WTC11 (cell line): ENCODE measurements at regions not wholly inside any gene's neighbourhood (a gene's known extent, or its start where the extent isn't known, plus 50 kb on each side); places are given as distances from the start of the nearest gene placed in this dataset.

Experiments used
- ATAC-seq: fragments of 200-7000 bp; cut with Tn5 transposase; 2 replicates; pipeline ENCODE4 v1.10.0; 2021; ENCODE audit warnings: mild to moderate bottlenecking, moderate library complexity
- CTCF ChIA-PET: fragments of 300-600 bp; sonication (Branson Sonifier 250); formaldehyde crosslinking; loops from one replicate; lab custom pipeline; 2021; ENCODE audit warnings: antibody characterized with exemption; lab: Charles Lee
- POLR2A ChIA-PET: fragments of 350-600 bp; sonication (Branson Sonifier 250); formaldehyde crosslinking; loops from one replicate; lab custom pipeline; 2021; ENCODE audit warnings: antibody characterized with exemption; lab: Charles Lee
- DNase-seq: peaks from one replicate; pipeline ENCODE4 v3.0.0; 2021; ENCODE audit warnings: low spot score
- H3K27ac Mint-ChIP-seq: 2 replicates; pipeline ENCODE4 v1.8.0; 2021; ENCODE audit warnings: mixed read lengths
- H3K27me3 Mint-ChIP-seq: 2 replicates; pipeline ENCODE4 v1.8.0; 2021; ENCODE audit warnings: low read depth, mild to moderate bottlenecking, moderate library complexity, mixed read lengths
- H3K36me3 Mint-ChIP-seq: 2 replicates; pipeline ENCODE4 v1.8.0; 2021; ENCODE audit warnings: mixed read lengths
- H3K4me1 Mint-ChIP-seq: 2 replicates; pipeline ENCODE4 v1.8.0; 2022; ENCODE audit warnings: mixed read lengths
- H3K4me3 Mint-ChIP-seq: 2 replicates; pipeline ENCODE4 v1.8.0; 2021; ENCODE audit warnings: mild to moderate bottlenecking, moderate library complexity, mixed read lengths
- H3K9me3 Mint-ChIP-seq: 2 replicates; pipeline ENCODE4 v1.8.0; 2021; ENCODE audit warnings: mixed read lengths
- ATF2 ChIP-seq: sonication (generic); formaldehyde crosslinking; IDR thresholded peaks from 2 replicates; pipeline ENCODE4 v1.8.1; 2022; ENCODE audit warnings: low read depth, missing genetic modification reagents, borderline replicate concordance
- CTCF ChIP-seq: fragments of 200-600 bp; IDR thresholded peaks from 2 replicates; pipeline ENCODE4 v1.8.0; 2022; ENCODE audit warnings: antibody characterized with exemption
- EMX1 ChIP-seq: fragments of 250-450 bp; sonication (Bioruptor Pico); IDR thresholded peaks from 2 replicates; pipeline ENCODE4 v1.8.0; 2021; ENCODE audit warnings: mild to moderate bottlenecking
- ERG ChIP-seq: fragments of 250-450 bp; sonication (Bioruptor Pico); IDR thresholded peaks from 2 replicates; pipeline ENCODE4 v1.8.0; 2021; ENCODE audit warnings: mild to moderate bottlenecking
- FOXP4 ChIP-seq: sonication (generic); formaldehyde crosslinking; IDR thresholded peaks from 2 replicates; pipeline ENCODE4 v1.8.0; 2022; ENCODE audit warnings: mild to moderate bottlenecking, missing genetic modification reagents
- HMGA2 ChIP-seq: fragments of 250-450 bp; sonication (Bioruptor Pico); IDR thresholded peaks from 2 replicates; pipeline ENCODE4 v1.4.0; 2021; ENCODE audit warnings: mild to moderate bottlenecking, moderate library complexity
- IRF2 ChIP-seq: sonication (generic); formaldehyde crosslinking; IDR thresholded peaks from 2 replicates; pipeline ENCODE4 v1.8.0; 2022; ENCODE audit warnings: low read depth, missing genetic modification reagents, borderline replicate concordance
- JAZF1 ChIP-seq: fragments of 250-450 bp; sonication (Bioruptor Pico); IDR thresholded peaks from 2 replicates; pipeline ENCODE4 v1.9.0; 2021; ENCODE audit warnings: moderate library complexity, mild to moderate bottlenecking, inconsistent platforms
- MXD4 ChIP-seq: fragments of 250-450 bp; sonication (Bioruptor Pico); IDR thresholded peaks from 2 replicates; pipeline ENCODE4 v1.8.0; 2021; ENCODE audit warnings: mild to moderate bottlenecking, moderate library complexity, borderline replicate concordance
- NR1H2 ChIP-seq: sonication (generic); formaldehyde crosslinking; IDR thresholded peaks from 2 replicates; pipeline ENCODE4 v1.9.0; 2021; ENCODE audit warnings: mild to moderate bottlenecking, moderate library complexity, missing genetic modification reagents
- OVOL2 ChIP-seq: fragments of 250-450 bp; sonication (Bioruptor Pico); IDR thresholded peaks from 2 replicates; pipeline ENCODE4 v1.9.0; 2021; ENCODE audit warnings: mild to moderate bottlenecking, borderline replicate concordance
- SMAD3 ChIP-seq: sonication (generic); formaldehyde crosslinking; IDR thresholded peaks from 2 replicates; pipeline ENCODE4 v1.8.0; 2022; ENCODE audit warnings: missing genetic modification reagents, mild to moderate bottlenecking, borderline replicate concordance
- TCF7 ChIP-seq: sonication (generic); formaldehyde crosslinking; IDR thresholded peaks from 2 replicates; pipeline ENCODE4 v1.8.0; 2022; ENCODE audit warnings: mild to moderate bottlenecking, low read depth, missing genetic modification reagents, moderate library complexity
- TEAD1 ChIP-seq: sonication (generic); formaldehyde crosslinking; IDR thresholded peaks from 2 replicates; pipeline ENCODE4 v1.8.0; 2022; ENCODE audit warnings: mild to moderate bottlenecking, missing genetic modification reagents
- TP53 ChIP-seq: sonication (generic); formaldehyde crosslinking; IDR thresholded peaks from 2 replicates; pipeline ENCODE4 v1.8.1; 2023; ENCODE audit warnings: mild to moderate bottlenecking, missing genetic modification reagents
- ZNF317 ChIP-seq: sonication (generic); formaldehyde crosslinking; IDR thresholded peaks from 2 replicates; pipeline ENCODE4 v1.8.1; 2023; ENCODE audit warnings: low read depth, mild to moderate bottlenecking, moderate library complexity, missing genetic modification reagents, borderline replicate concordance
- ZSCAN18 ChIP-seq: fragments of 250-450 bp; sonication (Bioruptor Pico); IDR thresholded peaks from 2 replicates; pipeline ENCODE4 v2.1.2; 2022; ENCODE audit warnings: mild to moderate bottlenecking, moderate library complexity
- TF ChIP-seq, protein P1 (sequence below): sonication (generic); formaldehyde crosslinking; IDR thresholded peaks from 2 replicates; pipeline ENCODE4 v1.8.1; 2022; ENCODE audit warnings: mild to moderate bottlenecking, missing genetic modification reagents, moderate library complexity, borderline replicate concordance
- TF ChIP-seq, protein P2 (sequence below): sonication (generic); formaldehyde crosslinking; IDR thresholded peaks from 2 replicates; pipeline ENCODE4 v1.8.0; 2023; ENCODE audit warnings: mild to moderate bottlenecking, missing genetic modification reagents
- TF ChIP-seq, protein P3 (sequence below): fragments of 250-450 bp; sonication (Bioruptor Pico); IDR thresholded peaks from 2 replicates; pipeline ENCODE4 v1.9.0; 2021; ENCODE audit warnings: moderate library complexity, mild to moderate bottlenecking, inconsistent platforms, borderline replicate concordance

- no peak for TF ChIP-seq CTCF
- TF ChIP-seq TP53, result no peak
- no peak for TF ChIP-seq SMAD3 (CRISPR knock-in tag)
- no peak for TF ChIP-seq ERG
- TF ChIP-seq JAZF1 (CRISPR knock-in tag), result no peak
- TF ChIP-seq TEAD1 (CRISPR knock-in tag), result no peak
Measured at GRCh38 chr2:145812165-145812554, 1292.2 kb upstream of the ZEB2 start (continued).

GRCh38 chr2:145811276-145812164 lies 1291.6 kb upstream of the ZEB2 start:
- Mint-ChIP-seq H3K9me3 (peaks cover 7% of the 10 kb centered on the region; the same call in 1 of the 2 replicates), H3K27ac (no peak overlapping the region), H3K4me3 (no peak overlapping the region), H3K27me3 (no peaks in the 10 kb centered on the region), H3K36me3 (no peaks in the 10 kb centered on the region), H3K4me1 (peaks cover 12% of the 10 kb centered on the region)
- no peak for ATAC-seq
- POLR2A ChIA-PET, result no interaction called here
- no peak for DNase-seq
- CTCF ChIA-PET, result no interaction called here
- no peak for TF ChIP-seq IRF2
- no peak for TF ChIP-seq ATF2 (CRISPR knock-in tag)
- TF ChIP-seq TCF7, result no peak
- no peak for TF ChIP-seq MXD4 (CRISPR knock-in tag)
- TF ChIP-seq, protein P1, sequence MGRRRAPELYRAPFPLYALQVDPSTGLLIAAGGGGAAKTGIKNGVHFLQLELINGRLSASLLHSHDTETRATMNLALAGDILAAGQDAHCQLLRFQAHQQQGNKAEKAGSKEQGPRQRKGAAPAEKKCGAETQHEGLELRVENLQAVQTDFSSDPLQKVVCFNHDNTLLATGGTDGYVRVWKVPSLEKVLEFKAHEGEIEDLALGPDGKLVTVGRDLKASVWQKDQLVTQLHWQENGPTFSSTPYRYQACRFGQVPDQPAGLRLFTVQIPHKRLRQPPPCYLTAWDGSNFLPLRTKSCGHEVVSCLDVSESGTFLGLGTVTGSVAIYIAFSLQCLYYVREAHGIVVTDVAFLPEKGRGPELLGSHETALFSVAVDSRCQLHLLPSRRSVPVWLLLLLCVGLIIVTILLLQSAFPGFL, result no peak
- TF ChIP-seq, protein P2, sequence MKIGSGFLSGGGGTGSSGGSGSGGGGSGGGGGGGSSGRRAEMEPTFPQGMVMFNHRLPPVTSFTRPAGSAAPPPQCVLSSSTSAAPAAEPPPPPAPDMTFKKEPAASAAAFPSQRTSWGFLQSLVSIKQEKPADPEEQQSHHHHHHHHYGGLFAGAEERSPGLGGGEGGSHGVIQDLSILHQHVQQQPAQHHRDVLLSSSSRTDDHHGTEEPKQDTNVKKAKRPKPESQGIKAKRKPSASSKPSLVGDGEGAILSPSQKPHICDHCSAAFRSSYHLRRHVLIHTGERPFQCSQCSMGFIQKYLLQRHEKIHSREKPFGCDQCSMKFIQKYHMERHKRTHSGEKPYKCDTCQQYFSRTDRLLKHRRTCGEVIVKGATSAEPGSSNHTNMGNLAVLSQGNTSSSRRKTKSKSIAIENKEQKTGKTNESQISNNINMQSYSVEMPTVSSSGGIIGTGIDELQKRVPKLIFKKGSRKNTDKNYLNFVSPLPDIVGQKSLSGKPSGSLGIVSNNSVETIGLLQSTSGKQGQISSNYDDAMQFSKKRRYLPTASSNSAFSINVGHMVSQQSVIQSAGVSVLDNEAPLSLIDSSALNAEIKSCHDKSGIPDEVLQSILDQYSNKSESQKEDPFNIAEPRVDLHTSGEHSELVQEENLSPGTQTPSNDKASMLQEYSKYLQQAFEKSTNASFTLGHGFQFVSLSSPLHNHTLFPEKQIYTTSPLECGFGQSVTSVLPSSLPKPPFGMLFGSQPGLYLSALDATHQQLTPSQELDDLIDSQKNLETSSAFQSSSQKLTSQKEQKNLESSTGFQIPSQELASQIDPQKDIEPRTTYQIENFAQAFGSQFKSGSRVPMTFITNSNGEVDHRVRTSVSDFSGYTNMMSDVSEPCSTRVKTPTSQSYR, result no peak
- TF ChIP-seq EMX1 (CRISPR knock-in tag), result no peak
- TF ChIP-seq JAZF1 (CRISPR knock-in tag), result no peak
- TF ChIP-seq FOXP4 (CRISPR knock-in tag), result no peak
- no peak for TF ChIP-seq HMGA2 (CRISPR knock-in tag)
- no peak for TF ChIP-seq NR1H2 (CRISPR knock-in tag)
- TF ChIP-seq ZNF317 (CRISPR knock-in tag), result no peak
- TF ChIP-seq ZSCAN18, result no peak
- TF ChIP-seq, protein P3, sequence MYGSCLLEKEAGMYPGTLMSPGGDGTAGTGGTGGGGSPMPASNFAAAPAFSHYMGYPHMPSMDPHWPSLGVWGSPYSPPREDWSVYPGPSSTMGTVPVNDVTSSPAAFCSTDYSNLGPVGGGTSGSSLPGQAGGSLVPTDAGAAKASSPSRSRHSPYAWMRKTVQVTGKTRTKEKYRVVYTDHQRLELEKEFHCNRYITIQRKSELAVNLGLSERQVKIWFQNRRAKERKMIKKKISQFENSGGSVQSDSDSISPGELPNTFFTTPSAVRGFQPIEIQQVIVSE (CRISPR knock-in tag), result no peak
- no peak for TF ChIP-seq OVOL2 (CRISPR knock-in tag)
